Panc1 (cell line): ENCODE measurements at regions not wholly inside any gene's neighbourhood (a gene's known extent, or its start where the extent isn't known, plus 50 kb on each side); places are given as distances from the start of the nearest gene placed in this dataset.

ENCODE experiments used
- ATAC-seq: fragments of 200-7000 bp; cut with Tn5 transposase; 2 replicates; pipeline ENCODE4 v1.9.1; 2020; ENCODE audit warnings: mild to moderate bottlenecking, moderate library complexity
- BruUV-seq: library from RNA; stranded (reverse); fragments of 400-500 nt; replicated peaks from 2 replicates; lab custom pipeline; 2021; lab: Mats Ljungman, UMichigan
- CTCF ChIA-PET: fragments of 300-600 bp; sonication (Branson Sonifier 250); formaldehyde crosslinking; loops from one replicate; lab custom pipeline; 2022; ENCODE audit warnings: antibody characterized with exemption; lab: Charles Lee
- POLR2A ChIA-PET: fragments of 300-600 bp; sonication (Branson Sonifier 250); formaldehyde crosslinking; loops from one replicate; lab custom pipeline; 2022; ENCODE audit warnings: antibody characterized with exemption; lab: Charles Lee
- DNase-seq: peaks from one replicate; pipeline ENCODE4 v3.0.0-alpha.2; 2010; ENCODE audit warnings: low read depth, low spot score
- H3K27ac ChIP-seq: 2 replicates; pipeline ENCODE4 v1.5.1; 2011; ENCODE audit warnings: mild to moderate bottlenecking, low read length, inconsistent platforms
- H3K27me3 ChIP-seq: fragments of 200-500 bp; sonication (Bioruptor generic); 2 replicates; pipeline ENCODE4 v1.6.0; 2014; ENCODE audit warnings: low read length, inconsistent platforms; ENCODE audit not compliant: control insufficient read depth, insufficient read depth
- H3K36me3 ChIP-seq: fragments of 200-500 bp; sonication (Bioruptor generic); 2 replicates; pipeline ENCODE4 v1.5.1; 2014; ENCODE audit warnings: inconsistent platforms, mild to moderate bottlenecking, low read length, moderate library complexity; ENCODE audit not compliant: control insufficient read depth, insufficient read depth
- H3K4me1 ChIP-seq: 2 replicates; pipeline ENCODE4 v1.5.1; 2011; ENCODE audit warnings: inconsistent platforms, mild to moderate bottlenecking, low read length, moderate library complexity; ENCODE audit not compliant: control insufficient read depth, insufficient read depth
- H3K4me3 ChIP-seq, 2 experiments: 2 replicates each; pipeline ENCODE4 v1.5.1; 2011 to 2012; ENCODE audit warnings: low read depth in 2 of 2, low read length in 2 of 2, mild to moderate bottlenecking in 2 of 2, inconsistent platforms in 1 of 2, moderate library complexity in 1 of 2
- H3K9me3 ChIP-seq: fragments of 200-500 bp; sonication (Bioruptor generic); 2 replicates; pipeline ENCODE4 v1.5.1; 2014; ENCODE audit warnings: low read depth, mild to moderate bottlenecking, inconsistent platforms, low read length, moderate library complexity; ENCODE audit not compliant: control insufficient read depth, insufficient read depth
- CTCF ChIP-seq: fragments of 450-650 bp; IDR thresholded peaks from 2 replicates; pipeline ENCODE4 v1.5.1; 2017; ENCODE audit warnings: mild to moderate bottlenecking
- POLR2AphosphoS5 ChIP-seq: IDR thresholded peaks from 2 replicates; pipeline ENCODE4 v1.6.1; 2012; ENCODE audit warnings: mild to moderate bottlenecking, low read depth, low read length, moderate library complexity
- REST ChIP-seq, 2 experiments: IDR thresholded peaks; 2 replicates each; pipeline ENCODE4 v1.6.1; 2011 to 2012; ENCODE audit warnings: low read depth in 2 of 2, control low read depth in 1 of 2, low read length in 1 of 2, mild to moderate bottlenecking in 1 of 2, moderate library complexity in 1 of 2; ENCODE audit not compliant: insufficient read depth in 1 of 2
- SIN3A ChIP-seq: IDR thresholded peaks from 2 replicates; pipeline ENCODE4 v1.6.1; 2012; ENCODE audit warnings: low read depth, mild to moderate bottlenecking, low read length, moderate library complexity, borderline replicate concordance; ENCODE audit not compliant: insufficient read depth
- TCF7L2 ChIP-seq: IDR thresholded peaks from 2 replicates; pipeline ENCODE4 v1.6.1; 2011; ENCODE audit warnings: mild to moderate bottlenecking, low read depth, low read length, inconsistent platforms
- in situ Hi-C: cut with HindIII; loops from 2 replicates; pipeline ENCODE4 v1.10.0; 2016; ENCODE audit warnings: low sequenced_read_pairs, low pct_unique_long_range_greater_than_20kb
- intact Hi-C: fragments of 100-400 bp; cut with micrococcal nuclease; formaldehyde crosslinking; loops from one replicate; pipeline ENCODE4 v1.10.0; 2022; ENCODE audit not compliant: unreplicated experiment

GRCh38 chr14:104254735-104255400 is 116.5 kb downstream of the KIF26A start:
- H3K27ac ChIP-seq: no peak overlapping the region
- no peak overlapping the region for H3K4me3 ChIP-seq
- no peaks in the 10 kb centered on the region; the same call in 1 of the 2 replicates for H3K27me3 ChIP-seq
- ATAC-seq: no peak
- no peaks in the 10 kb centered on the region for H3K36me3 ChIP-seq
- BruUV-seq: no TSS peak
- ChIA-PET POLR2A (no interaction called here), CTCF (no interaction called here)
- TF ChIP-seq REST (IDR thresholded peaks at IDR 0.05; ENCODE audit: insufficient read depth in 1 of 2, low read depth in 2 of 2, low read length in 1 of 2) (no peak), SIN3A (no peak), CTCF (no peak)
- intact Hi-C loops: no loop called here
- no peak for DNase-seq
- no peaks in the 10 kb centered on the region for H3K9me3 ChIP-seq
- in situ Hi-C loops: no loop called here
- no peaks in the 10 kb centered on the region for H3K4me1 ChIP-seq

GRCh38 chr14:104256025-104256424 is 117.6 kb downstream of the KIF26A start:
- in situ Hi-C loops: no loop called here
- intact Hi-C loops: no loop called here
- ATAC-seq (no peak), DNase-seq (no peak)
- Histone ChIP-seq H3K27me3 (peaks cover under 1% of the 10 kb centered on the region; the same call in 1 of the 2 replicates), H3K4me1 (no peaks in the 10 kb centered on the region), H3K4me3 (no peak overlapping the region), H3K9me3 (no peaks in the 10 kb centered on the region), H3K36me3 (no peaks in the 10 kb centered on the region), H3K27ac (no peak overlapping the region)
- BruUV-seq: no TSS peak
- ChIA-PET POLR2A (no interaction called here), CTCF (no interaction called here)
- TF ChIP-seq CTCF (no peak), POLR2AphosphoS5 (no peak), REST (IDR thresholded peaks at IDR 0.05; ENCODE audit: insufficient read depth in 1 of 2, low read depth in 2 of 2, low read length in 1 of 2) (no peak), TCF7L2 (no peak), SIN3A (no peak)
